DMS114 treated with DMSO at 0.1 percent for 48 hours (cell line): ENCODE measurements at regions not wholly inside any gene's neighbourhood (a gene's known extent, or its start where the extent isn't known, plus 50 kb on each side); places are given as distances from the start of the nearest gene placed in this dataset.
"Not testable (repeated sequence)": the region's sequence is repeated elsewhere in the genome, so short reads cannot be mapped to it uniquely, and the experiment has no call there.

Experiments used
- DNase-seq: peaks from one replicate; lab custom pipeline; 2025; ENCODE audit not compliant: unreplicated experiment; lab: John Stamatoyannopoulos, UW

DNA sequence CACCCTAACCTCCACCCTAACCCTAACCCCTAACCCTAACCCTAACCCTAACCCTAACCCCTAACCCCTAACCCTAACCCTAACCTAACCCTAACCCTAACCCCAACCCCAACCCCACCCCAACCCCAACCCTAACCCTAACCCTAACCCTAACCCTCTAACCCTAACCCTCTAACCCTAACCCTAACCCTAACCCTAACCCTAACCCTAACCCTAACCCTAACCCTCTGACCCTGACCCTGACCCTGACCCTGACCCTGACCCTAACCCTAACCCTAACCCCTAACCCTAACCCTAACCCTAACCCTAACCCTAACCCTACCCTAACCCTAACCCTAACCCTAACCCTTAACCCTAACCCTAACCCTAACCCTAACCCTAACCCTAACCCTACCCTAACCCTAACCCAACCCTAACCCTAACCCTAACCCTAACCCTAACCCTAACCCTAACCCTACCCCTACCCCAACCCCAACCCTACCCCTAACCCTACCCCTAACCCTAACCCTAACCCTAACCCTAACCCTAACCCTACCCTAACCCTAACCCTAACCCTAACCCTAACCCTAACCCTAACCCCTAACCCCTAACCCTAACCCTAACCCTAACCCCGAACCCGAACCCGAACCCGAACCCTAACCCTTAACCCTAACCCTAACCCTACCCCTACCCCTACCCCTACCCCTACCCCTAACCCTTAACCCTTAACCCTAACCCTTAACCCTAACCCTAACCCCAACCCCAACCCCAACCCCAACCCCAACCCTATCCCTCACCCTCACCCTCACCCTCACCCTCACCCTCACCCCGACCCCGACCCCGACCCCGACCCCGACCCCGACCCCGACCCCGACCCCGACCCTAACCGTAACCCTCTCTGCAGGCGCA is 186.2 kb upstream of the CHL1 start:
- not testable (repeated sequence) for DNase-seq

DNA sequence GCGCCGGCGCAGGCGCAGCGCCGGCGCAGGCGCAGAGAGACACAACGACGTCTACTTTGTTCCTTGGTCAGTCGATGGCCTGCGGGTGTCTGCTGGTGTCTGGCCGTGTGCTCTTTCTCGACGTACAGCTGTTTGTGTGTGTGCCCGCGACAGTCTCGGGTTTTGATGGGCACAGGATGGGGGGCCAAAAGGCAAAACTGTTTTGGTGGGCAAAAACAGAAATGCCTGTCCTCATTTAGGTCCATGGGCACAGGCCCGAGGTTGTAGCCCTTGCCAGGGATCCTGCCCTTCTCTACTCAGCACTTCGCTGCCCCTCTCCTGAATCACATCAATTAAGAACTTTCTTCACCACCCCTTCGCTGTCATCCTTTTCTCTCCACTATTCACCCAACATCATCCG is 184.8 kb upstream of the CHL1 start:
- no peak for DNase-seq

GRCh38 chr3:14652-15051 is 181.9 kb upstream of the CHL1 start:
- DNase-seq = no peak

DNA sequence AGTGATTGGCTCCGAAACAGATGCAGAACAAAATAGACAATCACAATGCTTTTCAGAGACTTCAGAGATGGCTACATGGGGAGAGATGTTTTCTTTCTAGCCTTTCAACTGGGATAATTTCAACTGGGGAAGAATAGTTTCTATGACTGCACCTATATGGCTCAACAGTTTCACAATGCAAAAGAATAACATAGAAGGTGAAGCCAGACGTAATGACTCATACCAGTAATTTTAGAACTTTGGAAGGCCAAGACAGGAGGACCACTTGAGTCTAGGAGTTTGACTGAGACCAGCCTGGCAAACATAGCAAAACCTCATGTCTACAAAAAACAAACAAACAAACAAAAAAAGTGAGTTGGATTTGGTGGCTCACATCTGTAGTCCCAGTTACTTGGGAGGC is 180.2 kb upstream of the CHL1 start:
- no peak for DNase-seq

- DNase-seq = no peak
These were observed 176.1 kb upstream of the CHL1 start for GRCh38 chr3:20421-20820.

- no peak for DNase-seq
These were observed 172.6 kb upstream of the CHL1 start for GRCh38 chr3:24006-24405.

GRCh38 chr3:25056-25455 is 171.5 kb upstream of the CHL1 start:
- no peak for DNase-seq

DNA sequence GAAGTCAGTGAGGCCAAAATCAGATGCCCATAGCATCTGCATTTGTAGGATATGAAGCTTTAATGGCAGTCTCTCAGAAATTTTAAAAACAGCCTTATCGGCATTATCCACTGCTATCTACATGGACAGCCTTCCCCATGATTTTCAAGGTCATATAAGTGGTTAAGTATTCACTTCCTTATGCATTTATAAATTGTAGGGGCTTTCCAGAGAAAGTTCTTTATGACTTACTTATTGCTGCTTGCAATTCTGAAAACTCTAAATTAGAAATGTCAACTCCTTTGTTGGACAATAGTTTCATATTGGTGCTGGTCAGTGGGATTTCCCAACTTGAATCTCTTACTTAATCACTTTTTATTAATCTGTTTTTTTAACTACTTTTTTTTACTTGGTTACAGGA is 160.6 kb upstream of the CHL1 start:
- DNase-seq = not testable (repeated sequence)

DNA sequence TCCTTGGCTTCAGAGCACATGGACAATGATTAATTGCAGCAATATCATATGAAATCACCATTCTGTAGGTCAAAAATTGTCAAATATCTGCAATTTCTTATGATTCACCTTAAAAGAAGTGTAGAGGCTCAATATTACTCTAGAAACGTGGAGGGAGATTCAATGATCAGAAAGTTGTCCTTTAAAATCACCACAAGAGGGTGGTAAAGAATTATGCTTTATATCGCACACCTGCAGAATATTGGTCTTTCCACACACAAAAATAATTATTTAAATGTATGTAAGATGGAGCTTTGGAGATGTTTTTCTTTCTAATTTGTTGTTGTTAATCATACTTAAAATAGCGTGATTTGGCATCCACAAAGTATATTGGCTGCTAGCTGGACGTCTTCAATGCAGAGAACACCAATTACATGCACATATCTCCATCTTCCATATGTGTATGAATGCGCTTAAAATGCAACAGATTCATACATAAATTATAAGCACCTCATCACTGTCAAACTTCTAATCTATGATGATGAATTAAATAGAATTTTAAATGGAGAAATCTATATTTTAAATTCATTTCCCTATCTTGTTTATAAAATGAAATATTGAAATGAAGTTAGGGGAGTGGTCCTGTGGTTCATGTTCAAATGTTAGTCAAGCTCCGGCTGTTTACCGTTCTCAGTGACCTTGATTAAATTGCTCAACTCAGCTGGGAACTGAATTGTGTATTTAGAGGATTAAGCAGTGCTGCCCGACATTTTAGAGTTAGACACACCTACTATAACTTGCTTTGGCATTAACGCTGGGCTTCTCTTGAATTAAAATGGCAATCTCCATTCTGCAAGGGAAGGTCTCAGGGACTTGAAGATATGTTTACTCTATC is 153.5 kb upstream of the CHL1 start:
- peak; percentile 3 for DNase-seq

DNA sequence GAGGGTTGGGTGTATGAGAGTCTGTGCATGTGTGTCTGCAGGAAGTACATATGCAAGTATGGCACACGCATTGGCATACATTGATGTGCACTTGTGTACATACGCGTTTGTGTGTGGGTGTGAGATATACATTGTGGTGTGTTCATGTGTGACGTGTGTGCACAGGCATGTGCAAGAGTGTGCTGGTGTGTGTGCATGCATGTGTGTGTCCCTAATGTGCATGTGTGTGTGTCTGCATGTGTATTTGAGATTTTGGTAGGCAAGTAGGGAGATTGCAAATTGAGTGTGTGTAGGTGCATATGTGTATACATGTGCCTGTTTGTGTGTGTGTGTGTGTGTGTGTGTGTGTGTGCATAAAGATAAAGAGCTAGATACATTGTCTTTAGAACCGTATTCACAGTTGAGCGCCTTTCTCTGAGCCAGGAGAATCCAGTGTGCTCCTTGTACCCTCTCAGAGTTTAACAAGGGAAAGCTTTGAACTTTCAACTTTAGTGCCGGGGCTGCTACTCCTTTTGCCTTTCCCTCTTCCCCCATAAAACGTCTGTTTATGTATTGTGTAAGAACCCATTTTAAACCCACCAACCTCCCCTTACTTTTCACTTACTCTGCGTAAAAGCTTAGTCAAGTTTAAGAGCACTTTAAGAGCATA is 152.4 kb upstream of the CHL1 start:
- no peak for DNase-seq

DNA sequence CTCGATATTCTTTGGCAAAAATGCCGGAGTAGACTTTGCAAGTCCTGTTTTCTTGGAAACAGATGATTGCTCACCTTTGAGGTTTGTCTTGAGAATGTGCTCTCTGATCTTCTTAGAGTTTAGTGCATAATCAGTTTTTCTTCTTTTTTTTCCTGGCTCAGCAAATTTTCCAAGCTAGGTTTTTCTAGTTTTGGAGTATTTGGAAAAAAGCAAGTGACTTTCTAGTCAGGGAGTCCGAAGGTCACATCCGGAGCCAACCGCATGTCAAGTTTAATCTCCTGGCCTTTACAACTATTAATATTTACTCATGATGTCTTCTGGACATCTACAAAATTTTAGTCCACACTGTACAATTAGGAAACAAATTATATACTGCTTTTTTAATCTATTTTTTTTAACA is 151.6 kb upstream of the CHL1 start:
- DNase-seq = not testable (repeated sequence)

- DNase-seq = no peak
These were observed 150.0 kb upstream of the CHL1 start for GRCh38 chr3:46576-46975.

GRCh38 chr3:53441-53840 is 143.1 kb upstream of the CHL1 start:
- not testable (repeated sequence) for DNase-seq

DNA sequence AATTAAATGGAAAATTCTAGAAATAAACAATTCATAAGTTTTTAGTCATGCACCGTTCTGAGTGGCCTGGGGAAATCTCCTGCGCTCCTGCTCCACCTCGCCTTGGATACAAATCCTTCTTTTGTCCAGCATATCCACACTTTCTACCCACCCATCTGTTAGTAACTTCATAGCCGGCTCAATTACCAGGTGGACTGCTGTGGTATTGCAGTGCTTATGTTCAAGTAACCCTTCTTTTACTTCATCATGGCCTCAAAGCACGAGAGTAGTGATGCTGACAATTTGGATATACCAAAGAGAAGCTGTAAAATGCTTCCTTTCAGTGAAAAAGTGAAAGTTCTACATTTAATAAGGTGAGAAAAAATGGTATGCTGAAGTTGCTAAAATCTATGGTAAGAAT is 142.3 kb upstream of the CHL1 start:
- no peak for DNase-seq

DNA sequence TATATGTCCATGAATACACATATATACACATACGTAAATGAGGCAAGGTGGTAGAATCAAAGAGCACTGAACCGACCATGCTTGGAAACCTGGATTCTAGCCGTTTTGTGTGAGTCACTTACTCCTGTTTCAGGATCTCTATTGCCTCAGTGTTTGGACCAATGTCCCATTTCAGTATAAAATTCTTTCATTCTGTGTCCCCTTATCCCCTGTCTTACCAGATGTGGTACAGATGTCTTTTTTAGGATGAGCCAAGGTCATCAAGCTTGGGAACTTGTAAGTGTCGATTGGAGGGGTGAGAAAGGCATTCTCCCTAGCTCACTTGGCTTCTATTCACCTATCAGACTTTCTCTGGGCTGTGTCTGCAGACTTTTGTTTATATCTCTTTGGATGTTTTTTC is 139.9 kb upstream of the CHL1 start:
- DNase-seq = no peak

DNA sequence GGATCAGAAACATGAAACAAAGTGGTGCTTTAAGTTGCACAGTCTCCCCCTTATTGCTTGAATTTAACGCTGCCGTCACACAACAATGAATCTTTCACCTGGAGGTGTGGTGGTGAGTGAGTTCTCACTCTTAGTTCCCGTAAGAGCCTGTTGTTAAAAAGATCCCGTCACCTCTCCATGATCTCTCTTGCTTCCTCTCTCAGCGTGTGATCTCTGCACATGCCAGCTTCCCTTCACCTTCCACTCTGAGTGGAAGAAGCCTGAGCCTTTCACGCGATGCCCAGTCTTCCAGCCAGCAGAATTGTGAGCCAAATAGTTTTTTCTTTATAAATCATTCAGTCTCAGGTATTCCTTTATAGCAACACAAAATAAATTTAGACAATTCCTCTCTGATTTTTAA is 136.7 kb upstream of the CHL1 start:
- no peak for DNase-seq

- no peak for DNase-seq
These were observed 133.3 kb upstream of the CHL1 start for GRCh38 chr3:63095-63765.

DNA sequence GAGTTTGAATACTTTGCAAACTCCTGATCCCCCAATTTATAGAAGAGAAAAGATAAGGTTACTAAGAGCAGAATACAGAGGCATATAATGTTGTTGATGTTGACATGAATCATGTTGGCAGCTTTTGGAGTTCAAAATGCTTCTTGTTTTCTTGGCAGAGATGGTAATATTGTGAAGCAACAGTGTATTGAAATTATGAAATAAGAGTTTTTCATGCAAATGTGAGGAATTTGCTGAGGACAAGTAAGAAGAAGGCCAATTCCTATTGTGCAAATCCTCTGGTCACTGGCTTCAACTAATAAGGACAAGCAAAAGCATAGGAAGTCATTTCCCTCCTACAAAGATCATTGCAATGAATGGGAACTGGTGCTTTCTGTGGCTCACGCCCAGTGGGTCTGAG is 126.9 kb upstream of the CHL1 start:
- DNase-seq = no peak

- no peak for DNase-seq
These were observed 123.8 kb upstream of the CHL1 start for GRCh38 chr3:72776-73175.

DNA sequence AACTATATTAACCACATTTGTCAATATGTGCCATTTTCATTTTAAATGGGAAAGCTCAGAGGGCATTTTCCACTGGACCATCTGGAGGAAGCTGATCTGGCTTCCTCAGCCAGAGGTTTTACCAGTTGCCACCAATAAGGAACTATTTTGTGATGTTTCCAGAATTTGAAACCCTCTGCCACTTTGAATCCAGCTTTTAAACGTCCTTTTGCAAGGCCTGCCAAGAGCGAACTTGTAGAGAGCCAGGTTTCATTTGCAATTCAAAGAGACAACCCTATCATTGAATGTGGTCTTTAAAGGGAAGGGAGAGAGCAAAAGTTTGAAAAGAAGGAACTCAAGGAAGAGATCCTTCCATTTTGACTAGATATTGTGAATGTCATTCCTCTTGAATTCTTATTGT is 123.3 kb upstream of the CHL1 start:
- no peak for DNase-seq

DNA sequence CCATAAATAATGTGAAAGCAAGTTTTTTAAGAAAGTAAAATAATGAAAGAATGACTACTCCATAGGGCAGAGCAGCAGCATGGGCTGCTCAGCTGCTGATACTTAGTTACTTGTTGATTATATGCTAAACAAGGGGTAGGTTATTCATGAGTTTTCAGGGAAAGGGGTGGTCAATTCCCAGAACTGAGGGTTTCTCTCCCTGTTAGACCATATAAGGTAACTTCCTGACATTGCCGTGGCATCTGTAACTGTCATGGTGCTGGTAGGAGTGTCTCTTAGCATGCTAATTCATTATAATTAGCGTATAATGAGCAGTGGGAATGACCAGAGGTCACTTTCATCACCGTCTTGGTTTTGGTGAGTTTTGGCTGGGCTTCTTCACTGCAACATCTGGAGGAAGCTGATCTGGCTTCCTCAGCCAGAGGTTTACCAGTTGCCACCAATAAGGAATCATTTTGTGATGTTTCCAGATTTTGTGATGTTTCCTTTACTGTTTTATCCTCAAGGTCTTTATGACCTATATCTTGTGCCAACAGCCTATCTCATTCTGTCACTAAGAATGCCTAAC is 121.8 kb upstream of the CHL1 start:
- DNase-seq = no peak
